Osteocyte (in vitro differentiated cells): ENCODE measurements at regions not wholly inside any gene's neighbourhood (a gene's known extent, or its start where the extent isn't known, plus 50 kb on each side); places are given as distances from the start of the nearest gene placed in this dataset.
A peak's percentile ranks its signal among the peaks of the same experiment; 100 is the strongest.

Experiments
- DNase-seq: peaks from one replicate; pipeline ENCODE4 v3.0.0; 2021; ENCODE audit warnings: mixed read lengths; ENCODE audit not compliant: unreplicated experiment; ENCODE audit errors: extremely low spot score
- H3K27ac Mint-ChIP-seq: one replicate; pipeline ENCODE4 v1.8.0; 2021; ENCODE audit warnings: mild to moderate bottlenecking, mixed read lengths; ENCODE audit not compliant: unreplicated experiment
- H3K27me3 Mint-ChIP-seq: one replicate; pipeline ENCODE4 v1.8.0; 2021; ENCODE audit warnings: mixed read lengths; ENCODE audit not compliant: unreplicated experiment
- H3K36me3 Mint-ChIP-seq: one replicate; pipeline ENCODE4 v1.8.0; 2021; ENCODE audit warnings: mixed read lengths; ENCODE audit not compliant: unreplicated experiment
- H3K4me1 Mint-ChIP-seq: one replicate; pipeline ENCODE4 v1.8.0; 2021; ENCODE audit warnings: mixed read lengths; ENCODE audit not compliant: unreplicated experiment
- H3K4me3 Mint-ChIP-seq: one replicate; pipeline ENCODE4 v1.8.0; 2021; ENCODE audit warnings: mild to moderate bottlenecking, moderate library complexity, mixed read lengths; ENCODE audit not compliant: unreplicated experiment
- H3K9me3 Mint-ChIP-seq: one replicate; pipeline ENCODE4 v1.8.0; 2021; ENCODE audit warnings: mixed read lengths; ENCODE audit not compliant: unreplicated experiment
- CTCF ChIP-seq: fragments of 200-600 bp; sonication (generic); IDR thresholded peaks from 2 replicates; pipeline ENCODE4 v1.5.0; 2021; ENCODE audit warnings: antibody characterized with exemption, mild to moderate bottlenecking, moderate library complexity

GRCh38 chr4:82045267-82045666, 328.5 kb downstream of the HNRNPD start:
- Mint-ChIP-seq H3K4me1 (peaks cover 2% of the 10 kb centered on the region), H3K4me3 (peak overlapping the region; percentile 36), H3K27me3 (peaks cover 55% of the 10 kb centered on the region), H3K36me3 (no peaks in the 10 kb centered on the region), H3K27ac (no peak overlapping the region), H3K9me3 (no peaks in the 10 kb centered on the region)
- no peak for DNase-seq
- no peak for TF ChIP-seq CTCF

DNA sequence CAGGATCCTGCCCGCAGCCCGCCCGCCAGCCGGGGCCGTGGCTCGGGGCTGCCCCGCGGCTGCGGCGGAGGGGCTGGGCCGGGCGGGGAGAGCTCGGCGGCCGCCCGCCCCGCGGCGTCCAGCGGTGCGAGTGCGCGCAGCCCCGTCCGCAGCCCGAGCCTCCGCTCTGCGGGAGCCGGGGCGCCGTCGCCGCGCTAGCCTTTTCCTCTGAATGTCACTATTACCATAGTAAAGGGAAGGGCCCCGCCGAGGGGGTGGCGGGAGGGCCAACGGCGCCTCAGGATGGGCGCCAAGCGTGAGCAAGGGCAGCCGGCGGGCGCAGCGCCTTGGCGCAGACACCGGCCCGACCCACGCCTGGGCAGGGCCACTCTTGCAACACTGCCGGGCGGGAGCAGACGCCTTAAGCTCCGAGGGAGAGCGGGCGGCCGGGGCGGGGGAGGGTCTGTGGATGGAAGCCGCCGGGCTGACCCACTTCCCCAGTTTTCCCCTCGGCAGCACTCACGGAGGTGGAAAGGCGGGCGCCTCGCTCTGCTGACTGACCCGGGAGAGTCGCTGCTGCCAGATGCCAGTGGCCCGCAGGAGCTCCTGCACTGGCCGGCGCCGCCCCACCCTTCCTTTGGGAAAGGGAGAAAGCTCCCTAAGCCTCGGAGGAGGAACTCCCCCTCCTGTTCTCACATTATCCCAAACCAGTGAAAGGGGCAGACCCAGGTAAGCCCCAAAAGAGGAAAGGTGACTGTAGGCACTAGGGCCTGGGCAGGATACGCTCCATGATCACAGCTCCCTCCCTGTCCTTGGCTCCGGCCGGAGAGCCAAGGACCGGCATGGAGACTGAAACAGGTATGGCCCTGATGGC, 329.4 kb downstream of the HNRNPD start:
- no peak for TF ChIP-seq CTCF
- peaks cover 55% of the 10 kb centered on the region for H3K27me3 Mint-ChIP-seq
- H3K27ac Mint-ChIP-seq = no peak overlapping the region

GRCh38 chr4:82043809-82044137, 330.0 kb downstream of the HNRNPD start:
- DNase-seq = no peak
- Mint-ChIP-seq H3K27me3 (peaks cover 55% of the 10 kb centered on the region), H3K27ac (no peak overlapping the region), H3K36me3 (no peaks in the 10 kb centered on the region), H3K9me3 (no peaks in the 10 kb centered on the region), H3K4me1 (peaks cover 2% of the 10 kb centered on the region), H3K4me3 (peak overlapping the region; percentile 36)
- no peak for TF ChIP-seq CTCF

More for the DNA sequence above, 329.4 kb downstream of the HNRNPD start:
- Mint-ChIP-seq H3K4me1 (peaks cover 2% of the 10 kb centered on the region), H3K36me3 (no peaks in the 10 kb centered on the region), H3K9me3 (no peaks in the 10 kb centered on the region), H3K4me3 (peak overlapping the region; percentile 44)
- no peak for DNase-seq

GRCh38 chr4:82043081-82043808, 330.5 kb downstream of the HNRNPD start:
- Mint-ChIP-seq H3K4me3 (peak overlapping the region; percentile 36), H3K36me3 (no peaks in the 10 kb centered on the region), H3K27me3 (peaks cover 57% of the 10 kb centered on the region), H3K4me1 (peaks cover 2% of the 10 kb centered on the region), H3K9me3 (no peaks in the 10 kb centered on the region), H3K27ac (no peak overlapping the region)
- TF ChIP-seq CTCF = no peak
- DNase-seq = no peak

DNA sequence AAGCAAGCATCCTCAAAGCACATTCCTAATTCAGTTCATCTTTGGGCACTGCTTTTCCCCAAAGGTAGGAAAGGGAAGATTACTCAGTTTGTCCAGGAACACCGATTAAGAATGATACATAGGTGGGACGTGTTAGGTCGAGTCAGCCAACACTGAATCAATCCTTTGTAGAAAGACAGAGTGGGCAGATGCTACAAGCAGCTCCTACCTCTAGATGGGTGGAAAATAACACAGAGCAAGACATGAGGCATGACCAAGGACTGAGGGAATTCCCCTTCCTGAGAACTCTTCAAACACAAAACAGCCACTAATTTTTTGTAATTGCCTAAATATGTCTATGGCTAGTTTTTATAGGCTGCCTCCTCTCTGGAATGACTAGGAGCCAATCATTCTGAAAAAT, 331.7 kb downstream of the HNRNPD start:
- no peak overlapping the region for H3K4me3 Mint-ChIP-seq
- peaks cover 2% of the 10 kb centered on the region for H3K4me1 Mint-ChIP-seq
- H3K27me3 Mint-ChIP-seq = peaks cover 52% of the 10 kb centered on the region
- no peak for DNase-seq
- no peaks in the 10 kb centered on the region for H3K9me3 Mint-ChIP-seq
- no peak overlapping the region for H3K27ac Mint-ChIP-seq
- no peak for TF ChIP-seq CTCF
- no peaks in the 10 kb centered on the region for H3K36me3 Mint-ChIP-seq
